Head of caudate nucleus (tissue), 42 donors: ENCODE measurements at regions not wholly inside any gene's neighbourhood (a gene's known extent, or its start where the extent isn't known, plus 50 kb on each side); places are given as distances from the start of the nearest gene placed in this dataset.

Experiments used
- DNase-seq, 42 donors: peaks; one replicate each; pipeline versions ENCODE4 v3.0.0 to v3.0.0-alpha.2; 2020 to 2021; ENCODE audit warnings: mixed read lengths in 7 of 42
- intact Hi-C: fragments of 100-400 bp; cut with DNase I; formaldehyde crosslinking; loops from one replicate; pipeline ENCODE4 v1.15.0; 2022

GRCh38 chr9:79862921-79863890 is 291.4 kb downstream of the TLE4 start:
- no peak for DNase-seq
- intact Hi-C loops = no loop called here

- peak in 11 of 42 donors; percentile 22 to 60 (median 32) for DNase-seq
- intact Hi-C loops = no loop called here
Measured at GRCh38 chr9:79858508-79858907, 286.7 kb downstream of the TLE4 start.

GRCh38 chr9:79857188-79857587 is 285.4 kb downstream of the TLE4 start:
- DNase-seq = no peak
- intact Hi-C loops = no loop called here

GRCh38 chr9:79847074-79847473 is 275.3 kb downstream of the TLE4 start:
- intact Hi-C loops = no loop called here

GRCh38 chr9:79829566-79830302 is 258.0 kb downstream of the TLE4 start:
- intact Hi-C loops = no loop called here
- peak in 1 of 42 donors; percentile 8 for DNase-seq

More at GRCh38 chr9:79847074-79847473, 275.3 kb downstream of the TLE4 start:
- DNase-seq = no peak

GRCh38 chr9:79824265-79824664 is 252.5 kb downstream of the TLE4 start:
- DNase-seq = no peak
- intact Hi-C loops = no loop called here

- DNase-seq = peak in 7 of 42 donors; percentile 5 to 64 (median 16)
- intact Hi-C loops = no loop called here
Measured at GRCh38 chr9:79817438-79818004, 245.8 kb downstream of the TLE4 start.

GRCh38 chr9:79813258-79813638 is 241.5 kb downstream of the TLE4 start:
- intact Hi-C loops = no loop called here
- DNase-seq = no peak

- DNase-seq = no peak
- intact Hi-C loops = no loop called here
Measured at GRCh38 chr9:79812507-79813257, 240.9 kb downstream of the TLE4 start.

GRCh38 chr9:79812099-79812498 is 240.3 kb downstream of the TLE4 start:
- DNase-seq = no peak
- intact Hi-C loops = no loop called here

- intact Hi-C loops = no loop called here
- DNase-seq = no peak
Measured at GRCh38 chr9:79809931-79810330, 238.2 kb downstream of the TLE4 start.

- intact Hi-C loops = no loop called here
- no peak for DNase-seq
Measured at GRCh38 chr9:79809316-79809876, 237.6 kb downstream of the TLE4 start.

GRCh38 chr9:79807971-79808370 is 236.2 kb downstream of the TLE4 start:
- intact Hi-C loops = no loop called here
- DNase-seq = no peak

GRCh38 chr9:79806086-79806485 is 234.3 kb downstream of the TLE4 start:
- no peak for DNase-seq

GRCh38 chr9:79801459-79801858 is 229.7 kb downstream of the TLE4 start:
- DNase-seq = peak in 21 of 42 donors; percentile 8 to 68 (median 24)
- intact Hi-C loops = no loop called here

More at GRCh38 chr9:79806086-79806485, 234.3 kb downstream of the TLE4 start:
- intact Hi-C loops = no loop called here

- DNase-seq = no peak
- intact Hi-C loops = no loop called here
Measured at GRCh38 chr9:79800578-79800977, 228.8 kb downstream of the TLE4 start.

GRCh38 chr9:79799691-79800335 is 228.0 kb downstream of the TLE4 start:
- no peak for DNase-seq
- intact Hi-C loops = no loop called here

GRCh38 chr9:79798450-79798849 is 226.7 kb downstream of the TLE4 start:
- intact Hi-C loops = no loop called here
- DNase-seq = no peak
